GM23248 (cell line): ENCODE measurements at regions not wholly inside any gene's neighbourhood (a gene's known extent, or its start where the extent isn't known, plus 50 kb on each side); places are given as distances from the start of the nearest gene placed in this dataset.

ENCODE experiments used
- DNase-seq: peaks from one replicate; pipeline ENCODE4 v3.0.0-alpha.2; 2015
- H2AFZ ChIP-seq: fragments of 200-600 bp; sonication (generic); 2 replicates; pipeline ENCODE4 v1.6.1; 2016; ENCODE audit warnings: antibody characterized with exemption
- H3F3A ChIP-seq: fragments of 200-600 bp; sonication (generic); 2 replicates; pipeline ENCODE4 v1.6.1; 2016; ENCODE audit warnings: mild to moderate bottlenecking, antibody characterized with exemption, mixed run types; ENCODE audit not compliant: insufficient read depth
- H3K27ac ChIP-seq: fragments of 200-600 bp; sonication (generic); 2 replicates; pipeline ENCODE4 v1.5.1; 2016; ENCODE audit warnings: mild to moderate bottlenecking
- H3K27me3 ChIP-seq: fragments of 200-600 bp; sonication (generic); replicated peaks from 2 replicates; pipeline ENCODE4 v1.6.1; 2016; ENCODE audit warnings: mild to moderate bottlenecking; ENCODE audit not compliant: insufficient read depth
- H3K36me3 ChIP-seq: fragments of 200-600 bp; sonication (generic); 2 replicates; pipeline ENCODE4 v1.6.1; 2016; ENCODE audit warnings: low read depth, mild to moderate bottlenecking
- H3K4me1 ChIP-seq: fragments of 200-600 bp; sonication (generic); 2 replicates; pipeline ENCODE4 v1.6.1; 2016; ENCODE audit warnings: mild to moderate bottlenecking; ENCODE audit not compliant: insufficient read depth
- H3K4me2 ChIP-seq: fragments of 200-600 bp; sonication (generic); one replicate; pipeline ENCODE4 v1.6.1; 2016; ENCODE audit warnings: mild to moderate bottlenecking; ENCODE audit not compliant: unreplicated experiment
- H3K4me3 ChIP-seq: fragments of 200-600 bp; sonication (generic); 2 replicates; pipeline ENCODE4 v1.5.1; 2016; ENCODE audit warnings: mild to moderate bottlenecking
- H3K79me2 ChIP-seq: fragments of 200-600 bp; sonication (generic); 2 replicates; pipeline ENCODE4 v1.6.1; 2016; ENCODE audit warnings: mild to moderate bottlenecking; ENCODE audit not compliant: insufficient read depth
- H3K9ac ChIP-seq: fragments of 200-600 bp; sonication (generic); 2 replicates; pipeline ENCODE4 v1.6.1; 2016; ENCODE audit warnings: mild to moderate bottlenecking
- H3K9me2 ChIP-seq: fragments of 200-600 bp; sonication (generic); 2 replicates; pipeline ENCODE4 v1.6.1; 2016; ENCODE audit warnings: mixed run types, mild to moderate bottlenecking, moderate library complexity; ENCODE audit not compliant: insufficient read depth
- H3K9me3 ChIP-seq: fragments of 200-600 bp; sonication (generic); one replicate; pipeline ENCODE4 v1.6.1; 2017; ENCODE audit warnings: low read depth
- H4K20me1 ChIP-seq: fragments of 200-600 bp; sonication (generic); 2 replicates; pipeline ENCODE4 v1.6.0; 2016; ENCODE audit not compliant: insufficient read depth
- EZH2 ChIP-seq: fragments of 200-600 bp; sonication (generic); IDR thresholded peaks from 2 replicates; pipeline ENCODE4 v1.6.1; 2018; ENCODE audit warnings: antibody characterized with exemption, mild to moderate bottlenecking; ENCODE audit not compliant: insufficient read depth, poor library complexity, severe bottlenecking
- EZH2phosphoT487 ChIP-seq: fragments of 200-600 bp; sonication (generic); IDR thresholded peaks from 2 replicates; pipeline ENCODE4 v1.6.1; 2018; ENCODE audit warnings: antibody characterized with exemption, moderate library complexity, mild to moderate bottlenecking, low read depth; ENCODE audit not compliant: insufficient read depth
- WGBS, 2 experiments: methylation state at CpG; one replicate each; pipeline ENCODE4 v1.1.6; 2015 to 2017; ENCODE audit warnings: low lambda C conversion rate in 2 of 2, low coverage in 1 of 2; ENCODE audit errors: missing lambda C conversion rate in 2 of 2; 5-methylcytosine and 5-hydroxymethylcytosine counted together
- in situ Hi-C: fragments of 300-500 bp; cut with MboI; formaldehyde crosslinking; loops from 2 replicates; pipeline ENCODE4 v1.15.0; 2020

- Histone ChIP-seq H4K20me1 (no peaks in the 10 kb centered on the region), H3F3A (no peaks in the 10 kb centered on the region), H2AFZ (no peak overlapping the region), H3K9me2 (no peaks in the 10 kb centered on the region), H3K9ac (no peak overlapping the region), H3K9me3 (no peaks in the 10 kb centered on the region), H3K27me3 (no peaks in the 10 kb centered on the region), H3K4me2 (no peak overlapping the region), H3K36me3 (no peaks in the 10 kb centered on the region), H3K27ac (no peak overlapping the region), H3K4me3 (no peak overlapping the region), H3K79me2 (no peaks in the 10 kb centered on the region), H3K4me1 (no peaks in the 10 kb centered on the region)
- DNase-seq = no peak
- in situ Hi-C loops = loop anchor here (10.0 kb wide), 1 partner anchor 57 kb away; no protein-coding TSS in a partner anchor
- TF ChIP-seq EZH2phosphoT487 = no peak
- TF ChIP-seq EZH2 = no peak
- WGBS, 2 experiments = 34 to 38% methylated on average over 2 of the region's 2 CpGs
Observed at GRCh38 chr18:5091741-5092140, 105.3 kb downstream of the AKAIN1 start.

GRCh38 chr18:5075297-5075696, 121.8 kb downstream of the AKAIN1 start:
- Histone ChIP-seq H3F3A (no peaks in the 10 kb centered on the region), H3K79me2 (no peaks in the 10 kb centered on the region), H3K27me3 (no peaks in the 10 kb centered on the region), H3K4me1 (no peaks in the 10 kb centered on the region), H4K20me1 (no peaks in the 10 kb centered on the region), H3K9me3 (no peaks in the 10 kb centered on the region), H3K27ac (no peak overlapping the region), H3K9ac (no peak overlapping the region), H2AFZ (no peak overlapping the region), H3K4me3 (no peak overlapping the region), H3K4me2 (no peak overlapping the region), H3K36me3 (no peaks in the 10 kb centered on the region), H3K9me2 (no peaks in the 10 kb centered on the region)
- WGBS, 2 experiments = 32 to 41% methylated on average over 3 of the region's 3 CpGs
- no peak for DNase-seq
- TF ChIP-seq EZH2phosphoT487 (no peak), EZH2 (no peak)
- in situ Hi-C loops = no loop called here

GRCh38 chr18:5073026-5073944, 123.8 kb downstream of the AKAIN1 start:
- Histone ChIP-seq H3K4me3 (no peak overlapping the region), H3F3A (no peaks in the 10 kb centered on the region), H3K4me1 (0 out of 2 replicates have a peak, but pooled peaks cover 4% of the 10 kb centered on the region), H3K27me3 (no peaks in the 10 kb centered on the region), H4K20me1 (no peaks in the 10 kb centered on the region), H3K27ac (no peak overlapping the region), H3K4me2 (no peak overlapping the region), H3K9me3 (no peaks in the 10 kb centered on the region), H2AFZ (no peak overlapping the region), H3K79me2 (no peaks in the 10 kb centered on the region), H3K36me3 (no peaks in the 10 kb centered on the region), H3K9ac (no peak overlapping the region), H3K9me2 (no peaks in the 10 kb centered on the region)
- 25 to 29% methylated on average over 9 of the region's 9 CpGs for WGBS, 2 experiments
- in situ Hi-C loops = no loop called here
- peak; percentile 59 for DNase-seq
- TF ChIP-seq EZH2 (no peak), EZH2phosphoT487 (no peak)

- peak; percentile 73 for DNase-seq
- Histone ChIP-seq H3K9me2 (no peaks in the 10 kb centered on the region), H3F3A (no peaks in the 10 kb centered on the region), H4K20me1 (no peaks in the 10 kb centered on the region), H3K79me2 (no peaks in the 10 kb centered on the region), H3K36me3 (no peaks in the 10 kb centered on the region), H3K27ac (no peak overlapping the region; the same call in 1 of the 2 replicates), H3K4me3 (no peak overlapping the region), H3K9me3 (no peaks in the 10 kb centered on the region), H3K4me2 (no peak overlapping the region), H3K27me3 (no peaks in the 10 kb centered on the region), H3K4me1 (0 out of 2 replicates have a peak, but pooled peaks cover 5% of the 10 kb centered on the region), H3K9ac (no peak overlapping the region), H2AFZ (no peak overlapping the region)
- in situ Hi-C loops = no loop called here
- WGBS, 2 experiments = 21 to 27% methylated on average over 3 of the region's 3 CpGs
- TF ChIP-seq EZH2 (no peak), EZH2phosphoT487 (no peak)
Observed at GRCh38 chr18:5068851-5069250, 128.2 kb downstream of the AKAIN1 start.
